ENCODE measurements at regions not wholly inside any gene's neighbourhood (a gene's known extent, or its start where the extent isn't known, plus 50 kb on each side); places are given as distances from the start of the nearest gene placed in this dataset.

GRCh38 chr3:124444896-124445295 lies 285.4 kb upstream of the UMPS start:
- Mint-ChIP-seq H3K27me3 (peaks cover 8% of the 10 kb centered on the region), H3K36me3 (no peaks in the 10 kb centered on the region), H3K27ac (no peak overlapping the region), H3K9me3 (no peaks in the 10 kb centered on the region), H3K4me1 (no peaks in the 10 kb centered on the region), H3K4me3 (no peak overlapping the region)
- DNase-seq (ENCODE audit: low spot score in 2 of 2) (no peak), ATAC-seq (ENCODE audit: low read depth) (no peak)

DNA sequence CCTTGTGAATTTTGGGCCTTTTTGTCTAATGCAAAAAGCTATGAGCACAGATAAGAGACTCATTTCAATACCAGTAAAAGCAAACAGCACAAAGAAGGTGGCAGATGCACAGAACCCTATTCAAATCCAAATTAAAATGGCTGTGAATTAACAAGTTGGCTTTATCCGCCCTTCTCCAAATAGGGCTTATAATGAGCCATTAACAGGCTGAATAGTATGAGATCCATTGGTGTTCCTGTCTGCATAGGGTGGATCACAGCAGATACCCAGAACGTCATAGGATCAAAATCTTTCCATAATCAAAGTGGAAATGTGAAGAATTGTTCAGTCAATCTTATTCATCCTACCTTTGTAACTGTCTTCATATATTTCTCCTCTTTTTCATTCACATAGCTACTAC lies 282.4 kb upstream of the UMPS start:
- Mint-ChIP-seq H3K36me3 (no peaks in the 10 kb centered on the region), H3K27me3 (peaks cover 4% of the 10 kb centered on the region), H3K27ac (no peak overlapping the region), H3K9me3 (no peaks in the 10 kb centered on the region), H3K4me3 (no peak overlapping the region), H3K4me1 (peaks cover 4% of the 10 kb centered on the region)
- ATAC-seq (ENCODE audit: low read depth) (no peak), DNase-seq (ENCODE audit: low spot score in 2 of 2) (no peak)

DNA sequence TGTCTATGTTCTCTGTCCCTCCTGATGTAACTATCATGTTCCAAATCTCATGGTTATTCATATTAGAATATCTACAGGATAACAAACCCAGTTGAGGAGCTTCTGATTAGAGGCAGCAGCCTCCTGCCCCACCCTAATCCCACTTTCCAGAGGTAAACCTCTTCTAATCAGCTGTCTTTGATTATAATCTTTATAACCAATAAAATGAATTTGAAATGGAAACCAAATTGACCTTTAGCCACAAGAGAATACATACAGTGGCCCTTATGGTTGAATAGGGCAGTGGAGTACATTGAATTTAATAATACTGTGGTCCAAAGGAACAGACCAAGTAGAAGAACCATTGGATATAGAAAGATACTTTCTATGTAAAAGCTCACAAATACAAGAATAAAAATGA lies 281.3 kb upstream of the UMPS start:
- Mint-ChIP-seq H3K27ac (no peak overlapping the region), H3K9me3 (no peaks in the 10 kb centered on the region), H3K4me1 (peaks cover 4% of the 10 kb centered on the region), H3K27me3 (peaks cover 7% of the 10 kb centered on the region), H3K36me3 (no peaks in the 10 kb centered on the region), H3K4me3 (no peak overlapping the region)
- DNase-seq (ENCODE audit: low spot score in 2 of 2) (no peak), ATAC-seq (ENCODE audit: low read depth) (no peak)

GRCh38 chr3:124450366-124450765 lies 279.9 kb upstream of the UMPS start:
- DNase-seq (ENCODE audit: low spot score in 2 of 2) (no peak), ATAC-seq (ENCODE audit: low read depth) (no peak)
- Mint-ChIP-seq H3K4me1 (peaks cover 4% of the 10 kb centered on the region), H3K4me3 (no peak overlapping the region), H3K36me3 (no peaks in the 10 kb centered on the region), H3K27ac (no peak overlapping the region), H3K9me3 (no peaks in the 10 kb centered on the region), H3K27me3 (peaks cover 6% of the 10 kb centered on the region)

GRCh38 chr3:124451630-124452317 lies 278.5 kb upstream of the UMPS start:
- Mint-ChIP-seq H3K9me3 (no peaks in the 10 kb centered on the region), H3K36me3 (no peaks in the 10 kb centered on the region), H3K4me3 (no peak overlapping the region), H3K27me3 (peaks cover 5% of the 10 kb centered on the region), H3K4me1 (peaks cover 4% of the 10 kb centered on the region), H3K27ac (no peak overlapping the region)
- no peak for ATAC-seq (ENCODE audit: low read depth)
- DNase-seq (ENCODE audit: low spot score in 2 of 2): no peak

GRCh38 chr3:124453189-124453588 lies 277.1 kb upstream of the UMPS start:
- Mint-ChIP-seq H3K27ac (no peak overlapping the region), H3K4me1 (peaks cover 4% of the 10 kb centered on the region), H3K4me3 (no peak overlapping the region), H3K36me3 (no peaks in the 10 kb centered on the region), H3K27me3 (peaks cover 10% of the 10 kb centered on the region), H3K9me3 (no peaks in the 10 kb centered on the region)
- ATAC-seq (ENCODE audit: low read depth) (no peak), DNase-seq (ENCODE audit: low spot score in 2 of 2) (no peak)

DNA sequence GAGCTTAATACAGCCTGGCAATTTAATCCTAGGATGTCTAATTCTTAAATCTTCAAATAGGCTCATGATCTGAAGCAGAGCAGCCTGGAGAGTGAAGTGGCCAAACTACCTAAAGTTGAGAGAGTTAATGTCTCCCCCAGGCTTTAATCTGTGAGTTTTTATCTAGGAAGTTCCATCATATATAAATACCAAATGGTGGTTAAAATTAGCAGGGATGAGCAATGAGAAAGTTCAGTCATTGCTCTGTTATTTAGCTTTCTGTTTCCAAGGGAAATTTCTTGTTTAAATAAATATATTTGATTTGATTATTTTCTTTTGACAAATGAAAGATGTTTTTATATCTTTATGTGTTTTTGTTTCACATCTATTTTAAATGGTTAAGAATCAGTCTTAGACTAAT lies 274.4 kb upstream of the UMPS start:
- no peak for ATAC-seq (ENCODE audit: low read depth)
- Mint-ChIP-seq H3K4me1 (peaks cover 4% of the 10 kb centered on the region), H3K4me3 (no peak overlapping the region), H3K27me3 (peaks cover 14% of the 10 kb centered on the region), H3K27ac (no peak overlapping the region), H3K36me3 (no peaks in the 10 kb centered on the region), H3K9me3 (no peaks in the 10 kb centered on the region)
- no peak for DNase-seq (ENCODE audit: low spot score in 2 of 2)

GRCh38 chr3:124456506-124456905 lies 273.7 kb upstream of the UMPS start:
- H3K27ac Mint-ChIP-seq: no peak overlapping the region
- ATAC-seq (ENCODE audit: low read depth): no peak
- no peak for DNase-seq (ENCODE audit: low spot score in 2 of 2)

DNA sequence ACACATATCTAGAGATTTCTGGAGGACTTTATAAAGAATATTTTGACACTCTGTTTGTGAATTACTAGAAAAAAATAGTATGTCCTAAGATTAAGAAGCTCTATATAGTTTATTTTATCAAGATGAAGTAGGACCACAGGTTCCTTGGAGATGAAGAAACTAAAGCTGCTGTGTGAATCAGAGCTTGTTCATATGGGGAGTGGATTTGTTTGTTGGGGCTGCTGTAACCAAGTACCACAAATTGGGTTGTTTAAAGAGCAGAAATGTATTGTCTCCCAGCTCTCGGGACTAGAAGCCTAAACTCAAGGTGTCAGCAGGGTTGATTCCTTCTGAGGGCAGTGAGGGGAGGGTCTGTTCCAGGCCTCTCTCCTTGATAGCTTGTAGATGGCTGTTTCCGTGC lies 270.6 kb upstream of the UMPS start:
- ATAC-seq (ENCODE audit: low read depth): no peak
- no peaks in the 10 kb centered on the region for H3K4me1 Mint-ChIP-seq
- no peaks in the 10 kb centered on the region for H3K9me3 Mint-ChIP-seq
- no peak for DNase-seq (ENCODE audit: low spot score in 2 of 2)
- H3K27ac Mint-ChIP-seq: no peak overlapping the region
- peaks cover 18% of the 10 kb centered on the region for H3K27me3 Mint-ChIP-seq
- H3K36me3 Mint-ChIP-seq: no peaks in the 10 kb centered on the region
- no peak overlapping the region for H3K4me3 Mint-ChIP-seq

More at GRCh38 chr3:124456506-124456905, 273.7 kb upstream of the UMPS start:
- no peak overlapping the region for H3K4me3 Mint-ChIP-seq
- H3K4me1 Mint-ChIP-seq: peaks cover 4% of the 10 kb centered on the region
- H3K9me3 Mint-ChIP-seq: no peaks in the 10 kb centered on the region
- peaks cover 17% of the 10 kb centered on the region for H3K27me3 Mint-ChIP-seq
- H3K36me3 Mint-ChIP-seq: no peaks in the 10 kb centered on the region

GRCh38 chr3:124461126-124461525 lies 269.1 kb upstream of the UMPS start:
- ATAC-seq (ENCODE audit: low read depth): no peak
- H3K36me3 Mint-ChIP-seq: no peaks in the 10 kb centered on the region
- H3K27ac Mint-ChIP-seq: no peak overlapping the region
- H3K27me3 Mint-ChIP-seq: peaks cover 18% of the 10 kb centered on the region
- H3K9me3 Mint-ChIP-seq: no peaks in the 10 kb centered on the region
- DNase-seq (ENCODE audit: low spot score in 2 of 2): no peak
- no peak overlapping the region for H3K4me3 Mint-ChIP-seq
- no peaks in the 10 kb centered on the region for H3K4me1 Mint-ChIP-seq

GRCh38 chr3:124461838-124462632 lies 268.2 kb upstream of the UMPS start:
- Mint-ChIP-seq H3K9me3 (no peaks in the 10 kb centered on the region), H3K27ac (no peak overlapping the region), H3K27me3 (peaks cover 18% of the 10 kb centered on the region), H3K4me3 (no peak overlapping the region), H3K36me3 (no peaks in the 10 kb centered on the region), H3K4me1 (no peaks in the 10 kb centered on the region)
- ATAC-seq (ENCODE audit: low read depth) (no peak), DNase-seq (ENCODE audit: low spot score in 2 of 2) (no peak)

GRCh38 chr3:124463234-124463633 lies 267.0 kb upstream of the UMPS start:
- Mint-ChIP-seq H3K27me3 (peaks cover 16% of the 10 kb centered on the region), H3K36me3 (no peaks in the 10 kb centered on the region)
- DNase-seq (ENCODE audit: low spot score in 2 of 2): no peak

DNA sequence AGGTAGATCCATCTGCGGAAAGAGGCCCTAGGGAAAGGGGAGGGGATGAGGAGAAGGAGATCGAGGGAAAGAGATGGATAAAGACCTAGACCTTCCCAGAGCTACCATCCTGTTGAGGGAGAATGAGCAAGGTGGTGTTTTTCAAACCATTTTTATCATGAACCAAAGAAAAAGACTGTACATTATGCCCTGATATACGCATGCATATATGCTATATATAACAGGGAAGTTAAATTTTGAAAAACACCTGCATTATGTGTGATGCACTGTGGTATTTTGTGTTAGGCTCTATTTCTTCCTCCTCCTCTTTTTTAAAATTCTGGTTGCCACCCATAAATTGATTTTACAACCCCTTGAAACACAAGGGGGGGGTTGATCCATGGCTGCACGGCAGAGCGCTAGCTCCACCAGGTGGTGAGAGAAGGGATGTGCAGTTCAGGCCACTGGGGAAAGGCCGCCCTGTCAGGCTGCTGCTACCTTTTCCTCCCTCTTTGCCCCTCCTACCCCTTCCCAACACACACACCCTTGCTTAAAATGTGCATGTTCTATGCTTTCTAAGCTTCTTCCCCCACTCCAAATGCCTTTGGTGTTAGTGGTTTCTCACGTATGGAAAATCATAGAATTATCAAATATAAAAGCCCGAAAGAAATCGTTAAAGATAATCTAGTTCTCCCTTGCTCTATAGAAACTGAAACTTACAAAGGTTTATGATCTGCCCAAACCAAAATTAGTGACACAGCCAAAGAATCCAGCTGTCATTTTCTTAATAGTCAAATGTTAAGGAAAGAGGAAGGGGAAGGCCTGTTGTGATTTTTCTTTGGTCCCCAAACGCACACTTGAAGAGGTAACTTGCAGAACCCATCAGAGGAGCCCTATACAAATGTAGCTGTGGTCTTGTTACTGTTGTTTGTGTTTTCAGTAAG lies 262.0 kb upstream of the UMPS start:
- Mint-ChIP-seq H3K4me3 (no peak overlapping the region), H3K27me3 (peaks cover 8% of the 10 kb centered on the region), H3K4me1 (no peaks in the 10 kb centered on the region), H3K27ac (no peak overlapping the region), H3K36me3 (no peaks in the 10 kb centered on the region), H3K9me3 (no peaks in the 10 kb centered on the region)
- DNase-seq (ENCODE audit: low spot score in 2 of 2) (no peak), ATAC-seq (ENCODE audit: low read depth) (peak; percentile 39)

More at GRCh38 chr3:124463234-124463633, 267.0 kb upstream of the UMPS start:
- no peak for ATAC-seq (ENCODE audit: low read depth)
- no peaks in the 10 kb centered on the region for H3K9me3 Mint-ChIP-seq
- H3K4me3 Mint-ChIP-seq: no peak overlapping the region
- H3K4me1 Mint-ChIP-seq: no peaks in the 10 kb centered on the region
- H3K27ac Mint-ChIP-seq: no peak overlapping the region

GRCh38 chr3:124469555-124469954 lies 260.7 kb upstream of the UMPS start:
- DNase-seq (ENCODE audit: low spot score in 2 of 2) (no peak), ATAC-seq (ENCODE audit: low read depth) (no peak)
- no peak overlapping the region for H3K4me3 Mint-ChIP-seq
- no peak overlapping the region for H3K27ac Mint-ChIP-seq
- H3K36me3 Mint-ChIP-seq: no peaks in the 10 kb centered on the region
- H3K4me1 Mint-ChIP-seq: no peaks in the 10 kb centered on the region
- peaks cover 8% of the 10 kb centered on the region for H3K27me3 Mint-ChIP-seq
- no peaks in the 10 kb centered on the region for H3K9me3 Mint-ChIP-seq

All from memory B cell (primary cell).